Mesothelial cell of epicardium (in vitro differentiated cells): ENCODE measurements at regions not wholly inside any gene's neighbourhood (a gene's known extent, or its start where the extent isn't known, plus 50 kb on each side); places are given as distances from the start of the nearest gene placed in this dataset.

ENCODE experiments used
- DNase-seq, 2 experiments: peaks; one replicate each; pipeline ENCODE4 v3.0.0; 2021; ENCODE audit warnings: low spot score in 2 of 2; ENCODE audit not compliant: unreplicated experiment in 2 of 2
- H3K27ac Mint-ChIP-seq: 2 replicates; pipeline ENCODE4 v1.8.0; 2021; ENCODE audit warnings: mixed read lengths
- H3K27me3 Mint-ChIP-seq: 2 replicates; pipeline ENCODE4 v1.8.0; 2021; ENCODE audit warnings: low read depth, mixed read lengths
- H3K36me3 Mint-ChIP-seq: 2 replicates; pipeline ENCODE4 v1.8.0; 2021; ENCODE audit warnings: mixed read lengths
- H3K4me1 Mint-ChIP-seq: 2 replicates; pipeline ENCODE4 v1.8.0; 2021; ENCODE audit warnings: mixed read lengths
- H3K4me3 Mint-ChIP-seq: 2 replicates; pipeline ENCODE4 v1.8.0; 2021; ENCODE audit warnings: mild to moderate bottlenecking, moderate library complexity, mixed read lengths
- H3K9me3 Mint-ChIP-seq: 2 replicates; pipeline ENCODE4 v1.8.0; 2021; ENCODE audit warnings: mixed read lengths
- CTCF ChIP-seq: fragments of 200-600 bp; sonication (generic); IDR thresholded peaks from one replicate; pipeline ENCODE4 v1.5.0; 2021; ENCODE audit warnings: antibody characterized with exemption; ENCODE audit not compliant: unreplicated experiment

GRCh38 chr3:182323898-182324297 lies 469.4 kb upstream of the ATP11B start:
- H3K36me3 Mint-ChIP-seq, result peaks cover 4% of the 10 kb centered on the region
- DNase-seq, result no peak
- no peaks in the 10 kb centered on the region for H3K27me3 Mint-ChIP-seq
- peaks cover 20% of the 10 kb centered on the region for H3K9me3 Mint-ChIP-seq
- no peak for TF ChIP-seq CTCF
- H3K4me1 Mint-ChIP-seq, result peaks cover 12% of the 10 kb centered on the region
- no peak overlapping the region for H3K27ac Mint-ChIP-seq
- H3K4me3 Mint-ChIP-seq, result no peak overlapping the region

GRCh38 chr3:182325213-182325950 lies 467.9 kb upstream of the ATP11B start:
- Mint-ChIP-seq H3K4me1 (peaks cover 12% of the 10 kb centered on the region), H3K4me3 (no peak overlapping the region), H3K27ac (no peak overlapping the region), H3K27me3 (no peaks in the 10 kb centered on the region), H3K9me3 (peaks cover 5% of the 10 kb centered on the region), H3K36me3 (no peaks in the 10 kb centered on the region)
- DNase-seq, result no peak
- no peak for TF ChIP-seq CTCF

GRCh38 chr3:182327196-182327681 lies 466.1 kb upstream of the ATP11B start:
- H3K27me3 Mint-ChIP-seq, result no peaks in the 10 kb centered on the region
- H3K4me3 Mint-ChIP-seq, result no peak overlapping the region
- H3K9me3 Mint-ChIP-seq, result no peaks in the 10 kb centered on the region
- peaks cover 12% of the 10 kb centered on the region for H3K4me1 Mint-ChIP-seq
- no peaks in the 10 kb centered on the region for H3K36me3 Mint-ChIP-seq
- no peak overlapping the region for H3K27ac Mint-ChIP-seq
- no peak for DNase-seq
- no peak for TF ChIP-seq CTCF

- DNase-seq, result no peak
- H3K4me1 Mint-ChIP-seq, result peaks cover 9% of the 10 kb centered on the region
- H3K4me3 Mint-ChIP-seq, result no peak overlapping the region
- peaks cover 11% of the 10 kb centered on the region for H3K9me3 Mint-ChIP-seq
- H3K36me3 Mint-ChIP-seq, result no peaks in the 10 kb centered on the region
- H3K27me3 Mint-ChIP-seq, result no peaks in the 10 kb centered on the region
- no peak overlapping the region for H3K27ac Mint-ChIP-seq
- no peak for TF ChIP-seq CTCF
Observed at GRCh38 chr3:182330646-182331045, 462.7 kb upstream of the ATP11B start.

GRCh38 chr3:182331341-182331740 lies 462.0 kb upstream of the ATP11B start:
- DNase-seq, result no peak
- Mint-ChIP-seq H3K4me3 (no peak overlapping the region), H3K27me3 (no peaks in the 10 kb centered on the region), H3K27ac (no peak overlapping the region), H3K9me3 (peaks cover 15% of the 10 kb centered on the region), H3K36me3 (no peaks in the 10 kb centered on the region), H3K4me1 (peaks cover 7% of the 10 kb centered on the region)
- no peak for TF ChIP-seq CTCF
